ENCODE measurements at regions not wholly inside any gene's neighbourhood (a gene's known extent, or its start where the extent isn't known, plus 50 kb on each side); places are given as distances from the start of the nearest gene placed in this dataset.

- Histone ChIP-seq H3K4ac (replicated peaks; ENCODE audit: insufficient read length, low read depth, low read length) (no peak overlapping the region), H3K9ac (replicated peaks in 1 of 4; ENCODE audit: extremely low read depth in 1 of 4, low read depth in 3 of 4, low read length in 3 of 4) (no peak overlapping the region), H3K23me2 (ENCODE audit: low read depth, low read length) (no peaks in the 10 kb centered on the region; the same call in 1 of the 2 replicates), H3K79me2 (ENCODE audit: control insufficient read depth in 1 of 2, insufficient read depth in 2 of 2, low read length in 2 of 2) (no peaks in the 10 kb centered on the region), H3K4me1 (replicated peaks in 1 of 4; ENCODE audit: control insufficient read depth in 3 of 4, insufficient read depth in 4 of 4, low read length in 3 of 4) (no peaks in the 10 kb centered on the region), H4K8ac (ENCODE audit: extremely low read depth, insufficient read depth, low read length) (no peak overlapping the region), H3K56ac (replicated peaks; ENCODE audit: insufficient read length, low read depth, low read length) (no peak overlapping the region), H2BK120ac (replicated peaks; ENCODE audit: low read depth, low read length) (no peak overlapping the region), H2BK20ac (ENCODE audit: low read length) (no peak overlapping the region), H4K91ac (replicated peaks; ENCODE audit: insufficient read length, low read length) (no peak overlapping the region), H2AK5ac (ENCODE audit: low read depth, low read length) (no peak overlapping the region), H3K14ac (ENCODE audit: insufficient read length) (no peak overlapping the region), H2BK12ac (ENCODE audit: low read depth, low read length) (no peak overlapping the region), H3K36me3 (ENCODE audit: control insufficient read depth in 2 of 4, insufficient read depth in 4 of 4, low read length in 3 of 4) (no peaks in the 10 kb centered on the region), H2AFZ (ENCODE audit: low read length) (no peak overlapping the region), H3K23ac (ENCODE audit: insufficient read length) (no peak overlapping the region), H2BK15ac (ENCODE audit: low read length) (no peak overlapping the region), H4K5ac (ENCODE audit: insufficient read length, low read depth, low read length) (no peak overlapping the region), H4K20me1 (replicated peaks in 1 of 2; ENCODE audit: control insufficient read depth in 1 of 2, insufficient read depth in 2 of 2, low read length in 2 of 2) (no peaks in the 10 kb centered on the region), H3K4me2 (ENCODE audit: insufficient read depth in 1 of 2, low read depth in 2 of 2, low read length in 2 of 2) (no peak overlapping the region), H3K18ac (ENCODE audit: extremely low read depth, low read length) (no peak overlapping the region), H3K9me3 (ENCODE audit: insufficient read depth in 2 of 2, low read depth in 1 of 2, low read length in 1 of 2) (no peaks in the 10 kb centered on the region), H2BK5ac (ENCODE audit: low read depth, low read length) (no peak overlapping the region), H3K27ac (ENCODE audit: low read depth, low read length) (no peak overlapping the region), H3K4me3 (ENCODE audit: extremely low read depth in 1 of 4, insufficient read depth in 2 of 4, low read depth in 3 of 4, low read length in 4 of 4) (no peak overlapping the region), H3K79me1 (ENCODE audit: low read depth, low read length) (no peaks in the 10 kb centered on the region), H3K27me3 (replicated peaks in 1 of 4; ENCODE audit: control insufficient read depth in 3 of 4, extremely low read depth in 1 of 4, insufficient read depth in 3 of 4, low read length in 3 of 4) (no peaks in the 10 kb centered on the region)
- DNase-seq (ENCODE audit: low read depth in 1 of 2, low spot score in 2 of 2) (no peak), FAIRE-seq (no peak)
- WGBS, 2 experiments (ENCODE audit: extremely low coverage in 1 of 2, insufficient coverage in 1 of 2, insufficient read length in 1 of 2, insufficient replicate concordance in 2 of 2, low coverage in 1 of 2, low lambda C conversion rate in 2 of 2, missing lambda C conversion rate in 1 of 2) = 88% methylated on average over 1 of the region's 1 CpG; no CpG with 5 or more reads in 1 of the 2 experiments
- TF ChIP-seq CEBPB (IDR thresholded peaks at IDR 0.05; ENCODE audit: low read depth, low read length) (no peak), POU5F1 (IDR thresholded peaks at IDR 0.05; ENCODE audit: low read depth, low read length) (no peak), TCF12 (IDR thresholded peaks at IDR 0.05; ENCODE audit: low read depth, low read length) (no peak), TEAD4 (IDR thresholded peaks at IDR 0.05; ENCODE audit: low read depth, low read length) (no peak), TBP (IDR thresholded peaks at IDR 0.05; ENCODE audit: low read depth, low read length) (no peak), BACH1 (IDR thresholded peaks at IDR 0.05; ENCODE audit: low read length) (no peak), GTF2F1 (IDR thresholded peaks at IDR 0.05; ENCODE audit: borderline replicate concordance, low read depth, low read length) (no peak), SP4 (IDR thresholded peaks at IDR 0.05; ENCODE audit: low read length) (no peak), SIX5 (IDR thresholded peaks at IDR 0.05; ENCODE audit: low read depth, low read length) (no peak), RFX5 (IDR thresholded peaks at IDR 0.05; ENCODE audit: borderline replicate concordance, low read depth, low read length) (no peak), SAP30 (IDR thresholded peaks at IDR 0.05; ENCODE audit: insufficient read depth, insufficient replicate concordance, low read length) (no peak), POLR2AphosphoS5 (IDR thresholded peaks at IDR 0.05; ENCODE audit: low read depth, low read length) (no peak), PHF8 (conservative IDR thresholded peaks at IDR 0.05; ENCODE audit: low read depth, low read length) (no peak), SIRT6 (IDR thresholded peaks at IDR 0.05; ENCODE audit: low read length) (no peak)
- ChIA-PET POLR2A (ENCODE audit: partially characterized antibody) (no interaction called here), CTCF (ENCODE audit: partially characterized antibody) (interaction anchor here (0.6 to 0.7 kb wide), 2 partner anchors 236 to 597 kb away, joined by 3 read pairs; no protein-coding TSS in a partner anchor)
Observed at GRCh38 chr18:68447286-68447685, 267.6 kb downstream of the TMX3 start.
